HG03097 (cell line): ENCODE measurements at regions not wholly inside any gene's neighbourhood (a gene's known extent, or its start where the extent isn't known, plus 50 kb on each side); places are given as distances from the start of the nearest gene placed in this dataset.

Source experiments
- ATAC-seq: cut with Tn5 transposase; IDR thresholded peaks from one replicate; pipeline ENCODE4 v1.9.1; 2021; ENCODE audit not compliant: unreplicated experiment, low FRiP score

GRCh38 chr6:96460052-96460700 is 61.4 kb upstream of the UFL1 start:
- no peak for ATAC-seq

GRCh38 chr6:96465321-96465903 is 56.2 kb upstream of the UFL1 start:
- no peak for ATAC-seq

- peak; percentile 69 for ATAC-seq
These were observed 55.3 kb upstream of the UFL1 start for GRCh38 chr6:96466147-96466863.

GRCh38 chr6:96467814-96468213 is 53.8 kb upstream of the UFL1 start:
- ATAC-seq: no peak

- no peak for ATAC-seq
These were observed 53.3 kb upstream of the UFL1 start for GRCh38 chr6:96468281-96468680.

GRCh38 chr6:96468681-96469224 is 52.9 kb upstream of the UFL1 start:
- no peak for ATAC-seq

GRCh38 chr6:96469312-96469711 is 52.3 kb upstream of the UFL1 start:
- ATAC-seq: no peak

- no peak for ATAC-seq
These were observed 51.3 kb upstream of the UFL1 start for GRCh38 chr6:96470296-96470695.
